Kidney (tissue), 13 donors: ENCODE measurements at regions not wholly inside any gene's neighbourhood (a gene's known extent, or its start where the extent isn't known, plus 50 kb on each side); places are given as distances from the start of the nearest gene placed in this dataset.
A peak's percentile ranks its signal among the peaks of the same experiment; 100 is the strongest.

Experiments
- DNase-seq, 5 donors: peaks; one replicate each; pipeline ENCODE4 v3.0.0-alpha.2; 2013 to 2020
- FAIRE-seq: peaks from 2 replicates; lab custom pipeline; 2012; peaks lifted over from hg19 to GRCh38; lab: Jason Lieb, UNC
- H3K27ac ChIP-seq, 2 donors: one replicate each; pipeline ENCODE4 v1.7.0; 2013; ENCODE audit warnings: low read depth in 2 of 2, low read length in 2 of 2, inconsistent platforms in 1 of 2
- H3K27me3 ChIP-seq: one replicate; pipeline ENCODE4 v1.7.1; 2013; ENCODE audit warnings: low read length, inconsistent platforms; ENCODE audit not compliant: control insufficient read depth, insufficient read depth
- H3K36me3 ChIP-seq, 3 donors: one replicate each; pipeline versions ENCODE4 v1.7.0 to v1.7.1; 2013; ENCODE audit warnings: low read length in 3 of 3, control low read depth in 1 of 3, inconsistent platforms in 1 of 3; ENCODE audit not compliant: insufficient read depth in 3 of 3, control insufficient read depth in 2 of 3
- H3K4me1 ChIP-seq, 3 donors: one replicate each; pipeline versions ENCODE4 v1.7.0 to v1.7.1; 2013; ENCODE audit warnings: low read length in 3 of 3, inconsistent platforms in 1 of 3, low read depth in 1 of 3; ENCODE audit not compliant: control insufficient read depth in 2 of 3, insufficient read depth in 2 of 3
- H3K4me3 ChIP-seq, 3 donors: one replicate each; pipeline versions ENCODE4 v1.7.0 to v1.8.1; 2013; ENCODE audit warnings: low read length in 3 of 3, control low read depth in 1 of 3, inconsistent platforms in 1 of 3
- H3K9ac ChIP-seq, 3 donors: one replicate each; pipeline versions ENCODE4 v1.7.0 to v1.7.1; 2013; ENCODE audit warnings: low read length in 3 of 3, control low read depth in 1 of 3, inconsistent platforms in 1 of 3
- H3K9me3 ChIP-seq, 3 donors: one replicate each; pipeline versions ENCODE4 v1.7.0 to v1.7.1; 2013; ENCODE audit warnings: low read length in 3 of 3, control low read depth in 1 of 3, inconsistent platforms in 1 of 3; ENCODE audit not compliant: control insufficient read depth in 2 of 3, insufficient read depth in 1 of 3
- intact Hi-C: fragments of 100-400 bp; cut with DNase I; formaldehyde crosslinking; loops from one replicate; pipeline ENCODE4 v1.11.1; 2022
- TF ChIP-seq, protein P1 (sequence below): IDR thresholded peaks from 3 replicates; pipeline ENCODE4 v1.5.1; 2012; ENCODE audit warnings: mild to moderate bottlenecking, moderate library complexity, borderline replicate concordance; ENCODE audit not compliant: insufficient read depth; ENCODE audit errors: extremely low read depth
- donor health status: control.
- donor health status: control.
- donor health status: control.
- donor health status: control.
- donor health status: control.
- donor health status: DM: yes; HTN: yes; CAD: no.
- donor health status: Normal renal cell carcinoma (clear cell type).

DNA sequence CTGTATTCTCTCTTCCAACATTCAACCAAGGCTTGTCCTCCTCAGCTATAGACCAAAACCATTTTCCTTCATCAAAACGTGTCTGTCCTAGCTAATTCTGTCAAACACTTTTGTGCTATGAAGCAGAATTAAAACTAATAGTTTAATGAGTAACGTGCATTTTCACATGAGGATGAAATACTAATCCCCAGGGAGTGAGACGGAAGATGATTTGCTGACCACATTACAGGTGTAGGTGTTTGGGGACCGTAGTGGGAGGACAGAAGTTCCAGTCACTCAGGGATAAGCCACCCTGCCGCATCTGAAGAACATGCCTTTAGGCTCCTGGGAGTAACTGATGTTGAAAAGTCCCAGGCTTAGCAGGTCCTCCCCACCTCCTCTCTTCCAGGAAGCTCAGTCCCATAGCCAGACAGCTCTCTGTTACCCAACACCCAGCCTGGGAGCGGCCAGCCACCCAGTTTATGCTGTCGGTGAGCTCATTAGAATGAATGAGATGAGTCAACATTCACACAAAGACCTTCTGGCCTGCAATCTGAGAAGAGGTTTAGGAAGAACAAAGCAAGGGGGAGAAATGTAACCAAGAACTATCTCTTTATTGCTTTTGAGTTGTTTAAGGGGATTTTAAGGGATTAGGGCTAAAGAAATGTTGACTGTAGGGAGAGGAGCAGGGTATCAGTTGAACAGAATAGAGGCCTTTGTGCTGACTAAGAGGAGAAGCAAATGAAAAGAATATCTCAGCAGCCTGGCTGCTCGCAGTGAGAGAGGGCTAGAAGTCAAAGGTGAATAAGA, 122.5 kb downstream of the FOXI3 start:
- Histone ChIP-seq H3K27ac (no peak overlapping the region), H3K4me3 (no peak overlapping the region), H3K27me3 (no peaks in the 10 kb centered on the region), H3K36me3 (no peaks in the 10 kb centered on the region), H3K4me1 (no peaks in the 10 kb centered on the region), H3K9me3 (no peaks in the 10 kb centered on the region), H3K9ac (no peak overlapping the region)
- TF ChIP-seq, protein P1, sequence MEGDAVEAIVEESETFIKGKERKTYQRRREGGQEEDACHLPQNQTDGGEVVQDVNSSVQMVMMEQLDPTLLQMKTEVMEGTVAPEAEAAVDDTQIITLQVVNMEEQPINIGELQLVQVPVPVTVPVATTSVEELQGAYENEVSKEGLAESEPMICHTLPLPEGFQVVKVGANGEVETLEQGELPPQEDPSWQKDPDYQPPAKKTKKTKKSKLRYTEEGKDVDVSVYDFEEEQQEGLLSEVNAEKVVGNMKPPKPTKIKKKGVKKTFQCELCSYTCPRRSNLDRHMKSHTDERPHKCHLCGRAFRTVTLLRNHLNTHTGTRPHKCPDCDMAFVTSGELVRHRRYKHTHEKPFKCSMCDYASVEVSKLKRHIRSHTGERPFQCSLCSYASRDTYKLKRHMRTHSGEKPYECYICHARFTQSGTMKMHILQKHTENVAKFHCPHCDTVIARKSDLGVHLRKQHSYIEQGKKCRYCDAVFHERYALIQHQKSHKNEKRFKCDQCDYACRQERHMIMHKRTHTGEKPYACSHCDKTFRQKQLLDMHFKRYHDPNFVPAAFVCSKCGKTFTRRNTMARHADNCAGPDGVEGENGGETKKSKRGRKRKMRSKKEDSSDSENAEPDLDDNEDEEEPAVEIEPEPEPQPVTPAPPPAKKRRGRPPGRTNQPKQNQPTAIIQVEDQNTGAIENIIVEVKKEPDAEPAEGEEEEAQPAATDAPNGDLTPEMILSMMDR, result no peak
- DNase-seq (peak in 4 of 5 donors; percentile 68 to 85 (median 74)), FAIRE-seq (no peak)
- intact Hi-C loops, result no loop called here

DNA sequence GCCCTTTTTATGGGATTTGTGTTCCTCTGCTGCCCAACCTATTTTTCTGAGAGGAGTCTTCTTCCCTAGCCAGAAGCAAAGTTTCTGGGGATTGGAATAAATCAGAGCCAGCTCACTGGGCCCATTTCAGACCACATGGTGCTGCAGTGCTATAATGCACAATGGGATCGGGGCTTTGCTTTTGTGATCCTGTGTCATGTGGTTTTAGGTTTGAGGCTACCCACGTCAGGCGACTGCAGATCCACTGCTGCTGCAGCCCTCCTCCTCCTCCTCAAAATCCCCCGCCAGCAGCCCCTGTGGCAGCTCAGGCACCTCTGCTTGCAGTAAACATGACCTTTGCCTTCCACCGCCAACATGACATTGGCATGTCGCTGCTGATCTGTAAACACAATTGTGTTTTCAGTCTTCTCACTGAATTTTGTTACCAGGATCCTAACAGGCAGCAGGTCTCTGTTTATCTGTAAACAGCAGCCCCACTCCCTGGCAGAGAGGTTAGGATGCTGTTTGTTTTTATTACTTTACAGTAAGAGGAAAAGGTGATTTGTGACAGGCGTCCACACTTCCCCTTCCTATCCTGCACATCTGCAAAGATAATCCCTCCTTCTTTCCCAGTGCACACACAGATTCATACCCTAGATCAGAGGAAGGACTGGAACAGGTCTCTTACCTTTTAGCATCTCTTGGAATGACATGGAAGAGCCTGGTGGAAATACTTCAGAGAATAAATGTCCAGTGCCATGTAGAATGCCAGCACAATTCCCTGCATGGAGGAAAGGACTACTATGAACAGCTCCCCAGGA, 130.8 kb downstream of the FOXI3 start:
- DNase-seq, result peak in 3 of 5 donors; percentile 14 to 16 (median 14)
- no peak overlapping the region for H3K9ac ChIP-seq
- no peak overlapping the region for H3K27ac ChIP-seq
- no peak for FAIRE-seq
- H3K27me3 ChIP-seq, result no peaks in the 10 kb centered on the region
- intact Hi-C loops, result no loop called here
- H3K4me1 ChIP-seq, result no peaks in the 10 kb centered on the region
- TF ChIP-seq, protein P1, result no peak
- no peak overlapping the region for H3K4me3 ChIP-seq
- peaks cover 0 to 4% (median 2%) of the 10 kb centered on the region in 3 donors for H3K9me3 ChIP-seq
- no peaks in the 10 kb centered on the region for H3K36me3 ChIP-seq

DNA sequence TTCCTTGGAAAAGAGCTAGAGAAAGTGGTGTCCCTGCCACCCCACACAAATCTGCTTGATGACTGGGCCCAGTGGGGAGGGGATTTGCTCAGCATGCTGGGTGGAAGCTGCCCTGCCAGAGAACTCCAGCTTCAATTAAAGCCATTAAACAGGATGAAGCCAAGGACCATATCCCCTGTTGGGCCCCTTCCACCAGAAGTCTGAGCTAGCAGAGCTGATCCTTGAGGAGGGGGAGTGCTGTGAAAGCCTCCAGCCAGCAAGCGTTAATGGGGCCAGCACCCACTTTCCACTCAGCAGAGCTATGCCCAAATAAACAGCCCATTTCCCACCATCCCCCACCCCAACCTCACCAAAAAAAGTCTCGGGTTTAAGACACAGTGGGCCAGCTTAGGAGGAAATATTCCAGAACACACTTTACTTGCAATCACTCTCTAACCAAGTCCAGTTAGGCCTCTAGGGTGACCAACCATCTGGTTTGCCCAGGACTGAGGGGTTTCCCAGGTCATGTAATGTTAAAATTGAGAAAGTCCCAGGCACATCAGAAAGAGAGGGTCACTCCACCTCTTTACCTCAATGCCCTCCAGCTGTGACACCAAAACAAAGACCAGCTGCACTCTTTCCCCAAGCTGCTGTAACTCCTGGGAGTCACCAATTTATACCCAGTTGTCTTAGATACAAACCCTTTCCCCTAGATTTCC, 132.3 kb downstream of the FOXI3 start:
- Histone ChIP-seq H3K9me3 (peaks cover 0 to 4% (median 2%) of the 10 kb centered on the region in 3 donors), H3K4me1 (no peaks in the 10 kb centered on the region), H3K36me3 (no peaks in the 10 kb centered on the region), H3K4me3 (no peak overlapping the region), H3K9ac (no peak overlapping the region), H3K27me3 (no peaks in the 10 kb centered on the region), H3K27ac (no peak overlapping the region)
- FAIRE-seq (no peak), DNase-seq (peak in 4 of 5 donors; percentile 61 to 77 (median 61))
- intact Hi-C loops, result no loop called here
- TF ChIP-seq, protein P1, result no peak
